SK-N-SH (cell line): ENCODE measurements at regions not wholly inside any gene's neighbourhood (a gene's known extent, or its start where the extent isn't known, plus 50 kb on each side); places are given as distances from the start of the nearest gene placed in this dataset.

Experiments used
- CTCF ChIA-PET: fragments of 300-600, 350-600 bp; formaldehyde crosslinking; extraction: SDS; loops from one replicate; lab custom pipeline; 2021; lab: Yijun Ruan, JAX
- POLR2A ChIA-PET: fragments of 350-600 bp; sonication (Branson Sonifier 250); formaldehyde crosslinking; extraction: SDS; loops from one replicate; lab custom pipeline; 2020; ENCODE audit warnings: antibody characterized with exemption, inconsistent platforms; lab: Yijun Ruan, JAX
- DNase-seq: peaks from one replicate; pipeline ENCODE4 v3.0.0; 2012
- H2AFZ ChIP-seq: fragments of 200-600 bp; sonication (generic); 2 replicates; pipeline ENCODE4 v1.8.1; 2016; ENCODE audit warnings: antibody characterized with exemption, mild to moderate bottlenecking, low read depth
- H3F3A ChIP-seq: fragments of 200-600 bp; sonication (generic); replicated peaks from 2 replicates; pipeline ENCODE3; 2016; ENCODE audit warnings: antibody characterized with exemption, mild to moderate bottlenecking; ENCODE audit not compliant: insufficient read depth
- H3K27ac ChIP-seq, 2 experiments: fragments of 200-500 bp in 1 of 2; fragments of 200-600 bp in 1 of 2; sonication (Bioruptor generic) in 1 of 2; sonication (generic), shearing (Covaris generic) in 1 of 2; 2 replicates each; pipeline versions ENCODE4 v1.5.1 to v1.6.1; 2014 to 2016; ENCODE audit warnings: low read depth in 2 of 2, inconsistent platforms in 1 of 2, low read length in 1 of 2, mild to moderate bottlenecking in 1 of 2, mixed read lengths in 1 of 2
- H3K27me3 ChIP-seq: fragments of 200-600 bp; sonication (generic), shearing (Covaris generic); 2 replicates; pipeline ENCODE4 v1.6.1; 2016; ENCODE audit warnings: mixed run types; ENCODE audit not compliant: insufficient read depth
- H3K36me3 ChIP-seq, 2 experiments: fragments of 200-500 bp in 1 of 2; fragments of 200-600 bp in 1 of 2; sonication (Bioruptor generic) in 1 of 2; sonication (generic) in 1 of 2; replicated peaks in 1 of 2; 2 replicates each; pipeline versions ENCODE3 to v1.5.1; 2014 to 2016; ENCODE audit warnings: low read length in 1 of 2, mild to moderate bottlenecking in 1 of 2; ENCODE audit not compliant: insufficient read depth in 2 of 2, control insufficient read depth in 1 of 2
- H3K4me1 ChIP-seq, 2 experiments: fragments of 200-500 bp in 1 of 2; fragments of 200-600 bp in 1 of 2; sonication (Bioruptor generic) in 1 of 2; sonication (generic), shearing (Covaris generic) in 1 of 2; 2 replicates each; pipeline versions ENCODE4 v1.5.1 to v1.6.1; 2014 to 2016; ENCODE audit warnings: low read depth in 1 of 2, low read length in 1 of 2, mixed run types in 1 of 2; ENCODE audit not compliant: insufficient read depth in 2 of 2, control insufficient read depth in 1 of 2
- H3K4me2 ChIP-seq: fragments of 200-600 bp; sonication (generic), shearing (Covaris generic); 2 replicates; pipeline ENCODE4 v1.6.1; 2017; ENCODE audit warnings: mixed run types
- H3K4me3 ChIP-seq, 2 experiments: fragments of 200-500 bp in 1 of 2; fragments of 200-600 bp in 1 of 2; sonication (Bioruptor generic) in 1 of 2; sonication (generic), shearing (Covaris generic) in 1 of 2; 2 replicates each; pipeline versions ENCODE4 v1.5.1 to v1.8.1; 2014 to 2016; ENCODE audit warnings: low read depth in 2 of 2, inconsistent platforms in 1 of 2, low read length in 1 of 2, mild to moderate bottlenecking in 1 of 2, mixed read lengths in 1 of 2, moderate library complexity in 1 of 2
- H3K79me2 ChIP-seq: fragments of 200-600 bp; sonication (generic); 2 replicates; pipeline ENCODE4 v1.8.1; 2017; ENCODE audit warnings: mild to moderate bottlenecking; ENCODE audit not compliant: insufficient read depth
- H3K9ac ChIP-seq: fragments of 200-600 bp; sonication (generic); 2 replicates; pipeline ENCODE4 v1.6.1; 2017; ENCODE audit warnings: mixed run types
- H3K9me2 ChIP-seq: fragments of 200-600 bp; sonication (generic); 2 replicates; pipeline ENCODE4 v1.6.1; 2017; ENCODE audit warnings: mixed run types
- H3K9me3 ChIP-seq: fragments of 200-600 bp; sonication (generic); 2 replicates; pipeline ENCODE4 v1.6.1; 2017; ENCODE audit warnings: mixed run types, mild to moderate bottlenecking, moderate library complexity
- H4K20me1 ChIP-seq: fragments of 200-600 bp; sonication (generic); 2 replicates; pipeline ENCODE4 v1.6.1; 2017; ENCODE audit warnings: mild to moderate bottlenecking, mixed run types; ENCODE audit not compliant: insufficient read depth
- CHD2 ChIP-seq: fragments of 150-350 bp; IDR thresholded peaks from 2 replicates; pipeline ENCODE4 v1.6.1; 2018; ENCODE audit warnings: low read length; ENCODE audit not compliant: partially characterized antibody
- EP300 ChIP-seq, 2 experiments: IDR thresholded peaks; 2 replicates each; pipeline versions ENCODE4 v1.4.0 to v1.6.1; 2012; ENCODE audit warnings: borderline replicate concordance in 1 of 2, low read depth in 1 of 2, low read length in 1 of 2
- EZH2phosphoT487 ChIP-seq: fragments of 200-600 bp; sonication (generic); IDR thresholded peaks from 2 replicates; pipeline ENCODE4 v1.6.1; 2017; ENCODE audit warnings: low read depth, mixed run types, mild to moderate bottlenecking, antibody characterized with exemption, moderate library complexity, borderline replicate concordance
- FOSL2 ChIP-seq: IDR thresholded peaks from 2 replicates; pipeline ENCODE4 v1.4.0; 2012; ENCODE audit warnings: low read depth, mild to moderate bottlenecking, moderate library complexity, borderline replicate concordance
- FOXJ3 ChIP-seq: sonication (generic); formaldehyde crosslinking; IDR thresholded peaks from 2 replicates; pipeline ENCODE4 v1.5.1; 2020; ENCODE audit warnings: mild to moderate bottlenecking, missing genetic modification reagents
- FOXM1 ChIP-seq: IDR thresholded peaks from 2 replicates; pipeline ENCODE4 v1.4.0; 2012; ENCODE audit warnings: low read depth, mild to moderate bottlenecking
- GABPA ChIP-seq: IDR thresholded peaks from 2 replicates; pipeline ENCODE4 v1.4.0; 2012; ENCODE audit warnings: low read depth, mild to moderate bottlenecking
- GATA2 ChIP-seq: sonication (generic); formaldehyde crosslinking; IDR thresholded peaks from 2 replicates; pipeline ENCODE4 v1.5.0; 2020; ENCODE audit warnings: mild to moderate bottlenecking, missing genetic modification reagents
- IRF3 ChIP-seq: fragments of 150-350 bp; IDR thresholded peaks from 2 replicates; pipeline ENCODE4 v1.6.1; 2016; ENCODE audit warnings: mild to moderate bottlenecking, low read depth, low read length
- JUND ChIP-seq: IDR thresholded peaks from 2 replicates; pipeline ENCODE4 v1.4.0; 2012
- MEF2A ChIP-seq: IDR thresholded peaks from 2 replicates; pipeline ENCODE4 v1.4.0; 2012; ENCODE audit warnings: low read depth, borderline replicate concordance
- MXI1 ChIP-seq: IDR thresholded peaks from 2 replicates; pipeline ENCODE4 v1.6.1; 2012; ENCODE audit warnings: mild to moderate bottlenecking, low read depth, low read length, improper control_type of control experiment
- NFIC ChIP-seq: IDR thresholded peaks from 2 replicates; pipeline ENCODE4 v1.4.0; 2012; ENCODE audit warnings: borderline replicate concordance
- NRF1 ChIP-seq: IDR thresholded peaks from 2 replicates; pipeline ENCODE4 v1.6.1; 2012; ENCODE audit warnings: low read depth, mild to moderate bottlenecking, low read length
- PBX3 ChIP-seq: IDR thresholded peaks from 2 replicates; pipeline ENCODE4; 2012
- POLR2AphosphoS5 ChIP-seq: IDR thresholded peaks from 2 replicates; pipeline ENCODE4 v1.6.1; 2012; ENCODE audit warnings: low read depth, low read length
- RAD21 ChIP-seq: IDR thresholded peaks from 2 replicates; pipeline ENCODE4 v1.6.1; 2012; ENCODE audit warnings: mild to moderate bottlenecking, low read length
- RCOR1 ChIP-seq: fragments of 150-350 bp; IDR thresholded peaks from 2 replicates; pipeline ENCODE4 v1.6.1; 2017; ENCODE audit warnings: antibody characterized with exemption, low read length
- RXRA ChIP-seq: IDR thresholded peaks from 2 replicates; pipeline ENCODE4 v1.4.0; 2012; ENCODE audit warnings: low read depth, mild to moderate bottlenecking, borderline replicate concordance
- SIN3A ChIP-seq: IDR thresholded peaks from 2 replicates; pipeline ENCODE4 v1.6.1; 2012; ENCODE audit warnings: low read depth, mild to moderate bottlenecking, low read length, moderate library complexity, borderline replicate concordance
- SMC3 ChIP-seq: IDR thresholded peaks from 2 replicates; pipeline ENCODE4 v1.6.1; 2012; ENCODE audit warnings: low read depth, low read length, improper control_type of control experiment
- USF1 ChIP-seq: IDR thresholded peaks from 2 replicates; pipeline ENCODE4 v1.4.0; 2012; ENCODE audit warnings: low read depth, borderline replicate concordance
- ZBTB33 ChIP-seq: IDR thresholded peaks from 2 replicates; pipeline ENCODE4 v1.4.0; 2012; ENCODE audit warnings: low read depth, borderline replicate concordance
- WGBS: methylation state at CpG from one replicate; pipeline ENCODE4 v1.1.6; 2017; ENCODE audit warnings: low lambda C conversion rate; 5-methylcytosine and 5-hydroxymethylcytosine counted together

GRCh38 chr3:82800248-82800647 lies 1038.8 kb upstream of the GBE1 start:
- H3F3A ChIP-seq: no peaks in the 10 kb centered on the region
- no peaks in the 10 kb centered on the region for H3K27me3 ChIP-seq
- no peaks in the 10 kb centered on the region for H3K4me1 ChIP-seq
- ChIA-PET POLR2A (no interaction called here), CTCF (no interaction called here)
- H2AFZ ChIP-seq: no peak overlapping the region
- no peak overlapping the region for H3K9ac ChIP-seq
- H4K20me1 ChIP-seq: no peaks in the 10 kb centered on the region
- no peaks in the 10 kb centered on the region for H3K9me3 ChIP-seq
- H3K9me2 ChIP-seq: no peaks in the 10 kb centered on the region
- H3K79me2 ChIP-seq: no peaks in the 10 kb centered on the region
- no peak for DNase-seq
- no peak overlapping the region for H3K4me2 ChIP-seq
- no peak overlapping the region for H3K27ac ChIP-seq
- TF ChIP-seq MEF2A (no peak), USF1 (no peak), CHD2 (no peak), IRF3 (no peak), PBX3 (no peak), MXI1 (no peak), RCOR1 (no peak), SIN3A (no peak), NRF1 (no peak), GABPA (no peak), EZH2phosphoT487 (no peak), RXRA (no peak), GATA2 (CRISPR knock-in tag) (no peak), RAD21 (no peak), SMC3 (no peak), FOXM1 (no peak), FOXJ3 (CRISPR knock-in tag) (no peak), FOSL2 (no peak)
- H3K4me3 ChIP-seq: no peak overlapping the region
- H3K36me3 ChIP-seq: no peaks in the 10 kb centered on the region

GRCh38 chr3:82796765-82797164 lies 1035.3 kb upstream of the GBE1 start:
- Histone ChIP-seq H3F3A (no peaks in the 10 kb centered on the region), H3K27me3 (no peaks in the 10 kb centered on the region), H3K4me2 (no peak overlapping the region), H3K36me3 (no peaks in the 10 kb centered on the region), H3K9me2 (no peaks in the 10 kb centered on the region; the same call in 1 of the 2 replicates), H2AFZ (no peak overlapping the region), H3K4me3 (no peak overlapping the region), H3K4me1 (no peaks in the 10 kb centered on the region), H3K79me2 (no peaks in the 10 kb centered on the region), H4K20me1 (no peaks in the 10 kb centered on the region), H3K9ac (no peak overlapping the region), H3K27ac (no peak overlapping the region), H3K9me3 (no peaks in the 10 kb centered on the region)
- 0% methylated on average over 1 of the region's 1 CpG for WGBS
- ChIA-PET CTCF (no interaction called here), POLR2A (no interaction called here)
- no peak for DNase-seq
- TF ChIP-seq CHD2 (no peak), POLR2AphosphoS5 (no peak), MXI1 (no peak), EZH2phosphoT487 (no peak), EP300 (IDR thresholded peaks at IDR 0.05; ENCODE audit: borderline replicate concordance in 1 of 2, low read depth in 1 of 2, low read length in 1 of 2) (no peak), SMC3 (no peak), ZBTB33 (no peak), PBX3 (no peak), JUND (no peak), FOXM1 (no peak), NFIC (no peak), FOSL2 (no peak)
